OCI-LY3 (cell line): ENCODE measurements at regions not wholly inside any gene's neighbourhood (a gene's known extent, or its start where the extent isn't known, plus 50 kb on each side); places are given as distances from the start of the nearest gene placed in this dataset.
"Not testable (repeated sequence)": the region's sequence is repeated elsewhere in the genome, so short reads cannot be mapped to it uniquely, and the experiment has no call there.

Experiments used
- H2AFZ ChIP-seq: fragments of 200-600, 300-600 bp; shearing (Covaris generic); 2 replicates; pipeline ENCODE4 v1.6.0; 2014; ENCODE audit warnings: antibody characterized with exemption, low read depth, low read length
- H3K27ac ChIP-seq: fragments of 200-600, 300-600 bp; sonication (generic); 2 replicates; pipeline ENCODE4 v1.5.1; 2014; ENCODE audit warnings: mild to moderate bottlenecking, low read length, moderate library complexity, mixed read lengths
- H3K27me3 ChIP-seq: fragments of 200-600, 300-600 bp; sonication (generic); 2 replicates; pipeline ENCODE4 v1.6.1; 2014; ENCODE audit warnings: low read depth, low read length, mixed read lengths
- H3K36me3 ChIP-seq: fragments of 200-600, 300-600 bp; sonication (generic); replicated peaks from 2 replicates; pipeline ENCODE3; 2014; ENCODE audit warnings: low read depth, low read length, mixed read lengths
- H3K4me1 ChIP-seq: fragments of 300-600, 200-600 bp; sonication (generic); 2 replicates; pipeline ENCODE4 v1.6.1; 2014; ENCODE audit warnings: low read length, mixed read lengths
- H3K4me2 ChIP-seq: fragments of 200-600, 300-600 bp; sonication (generic); 2 replicates; pipeline ENCODE4 v1.6.1; 2014; ENCODE audit warnings: low read length, mixed read lengths
- H3K4me3 ChIP-seq: fragments of 300-600, 200-600 bp; sonication (generic); 2 replicates; pipeline ENCODE4 v1.5.1; 2014; ENCODE audit warnings: antibody characterized with exemption, mild to moderate bottlenecking, low read length, moderate library complexity
- H3K79me2 ChIP-seq: fragments of 300-600, 200-600 bp; shearing (Covaris generic); 2 replicates; pipeline ENCODE4 v1.6.1; 2014; ENCODE audit warnings: mild to moderate bottlenecking, low read length, mixed read lengths
- H3K9ac ChIP-seq: fragments of 300-600, 200-600 bp; shearing (Covaris generic); 2 replicates; pipeline ENCODE4 v1.6.0; 2014; ENCODE audit warnings: mild to moderate bottlenecking, low read length, moderate library complexity
- H3K9me3 ChIP-seq: fragments of 200-600, 300-600 bp; shearing (Covaris generic); 2 replicates; pipeline ENCODE4 v1.6.1; 2014; ENCODE audit warnings: low read length, mixed read lengths; ENCODE audit not compliant: insufficient read depth
- H4K20me1 ChIP-seq: fragments of 200-600, 300-600 bp; sonication (generic); 2 replicates; pipeline ENCODE4 v1.6.1; 2016; ENCODE audit warnings: low read length, mixed read lengths; ENCODE audit not compliant: insufficient read depth
- CTCF ChIP-seq: fragments of 200-600, 300-600 bp; sonication (generic); IDR thresholded peaks from 2 replicates; pipeline ENCODE4 v1.5.1; 2014; ENCODE audit warnings: antibody characterized with exemption, low read length, low read depth
- EZH2phosphoT487 ChIP-seq: fragments of 200-600 bp; shearing (Covaris generic); IDR thresholded peaks from 2 replicates; pipeline ENCODE4 v1.6.1; 2018; ENCODE audit warnings: antibody characterized with exemption, mixed run types, low read depth

- H2AFZ ChIP-seq, result no peak overlapping the region
- no peaks in the 10 kb centered on the region for H3K79me2 ChIP-seq
These were observed 523.9 kb upstream of the NRP1 start for GRCh38 chr10:33858326-33858725.

GRCh38 chr10:33853221-33853620, 518.8 kb upstream of the NRP1 start:
- not testable (repeated sequence) for H3K79me2 ChIP-seq, H2AFZ ChIP-seq, H3K9me3 ChIP-seq, H3K4me2 ChIP-seq, H3K27me3 ChIP-seq, H3K9ac ChIP-seq, H3K4me3 ChIP-seq, H3K4me1 ChIP-seq, H4K20me1 ChIP-seq, H3K27ac ChIP-seq, H3K36me3 ChIP-seq

More at GRCh38 chr10:33858326-33858725, 523.9 kb upstream of the NRP1 start:
- H3K4me3 ChIP-seq, result no peak overlapping the region
- TF ChIP-seq EZH2phosphoT487 (no peak), CTCF (no peak)
- H3K4me2 ChIP-seq, result no peak overlapping the region
- H3K9ac ChIP-seq, result no peak overlapping the region
- no peaks in the 10 kb centered on the region for H3K4me1 ChIP-seq
- no peaks in the 10 kb centered on the region for H3K27me3 ChIP-seq
- no peak overlapping the region for H3K27ac ChIP-seq
- no peaks in the 10 kb centered on the region for H4K20me1 ChIP-seq
- H3K9me3 ChIP-seq, result no peaks in the 10 kb centered on the region
- H3K36me3 ChIP-seq, result no peaks in the 10 kb centered on the region

DNA sequence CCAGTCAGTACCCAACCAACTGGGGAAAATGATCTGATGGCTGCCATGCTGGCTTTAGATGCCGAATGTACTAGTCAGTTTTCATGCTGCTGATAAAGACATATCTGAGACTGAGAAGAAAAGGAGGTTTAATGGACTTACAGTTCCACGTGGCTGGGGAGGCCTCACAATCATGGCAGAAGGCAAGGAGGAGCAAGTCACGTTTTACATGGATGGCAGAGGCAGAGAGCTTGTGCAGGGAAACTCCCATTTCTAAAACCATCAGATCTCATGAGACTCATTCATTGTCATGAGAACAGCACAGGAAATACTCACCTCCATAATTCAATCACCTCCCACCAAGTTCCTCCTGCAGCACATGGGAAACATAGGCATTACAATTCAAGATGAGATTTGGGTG, 508.9 kb upstream of the NRP1 start:
- Histone ChIP-seq H3K9ac (no peak overlapping the region), H3K36me3 (no peaks in the 10 kb centered on the region), H3K79me2 (no peaks in the 10 kb centered on the region), H4K20me1 (no peaks in the 10 kb centered on the region), H3K4me3 (no peak overlapping the region), H3K4me1 (no peaks in the 10 kb centered on the region), H3K27me3 (no peaks in the 10 kb centered on the region), H3K4me2 (no peak overlapping the region), H3K27ac (no peak overlapping the region), H3K9me3 (no peaks in the 10 kb centered on the region), H2AFZ (no peak overlapping the region)
- TF ChIP-seq EZH2phosphoT487 (no peak), CTCF (no peak)

GRCh38 chr10:33841678-33842077, 507.2 kb upstream of the NRP1 start:
- Histone ChIP-seq H3K79me2 (no peaks in the 10 kb centered on the region), H3K9ac (no peak overlapping the region), H3K36me3 (no peaks in the 10 kb centered on the region), H3K4me1 (no peaks in the 10 kb centered on the region), H3K4me2 (no peak overlapping the region), H3K4me3 (no peak overlapping the region), H4K20me1 (no peaks in the 10 kb centered on the region), H3K9me3 (no peaks in the 10 kb centered on the region), H3K27ac (no peak overlapping the region), H2AFZ (no peak overlapping the region), H3K27me3 (no peaks in the 10 kb centered on the region)
- TF ChIP-seq EZH2phosphoT487 (no peak), CTCF (no peak)

GRCh38 chr10:33838731-33839130, 504.3 kb upstream of the NRP1 start:
- TF ChIP-seq CTCF (no peak), EZH2phosphoT487 (no peak)
- no peak overlapping the region for H3K9ac ChIP-seq
- H2AFZ ChIP-seq, result no peak overlapping the region
- H3K9me3 ChIP-seq, result no peaks in the 10 kb centered on the region
- no peaks in the 10 kb centered on the region for H4K20me1 ChIP-seq
- no peak overlapping the region for H3K27ac ChIP-seq
- no peaks in the 10 kb centered on the region for H3K27me3 ChIP-seq
- no peaks in the 10 kb centered on the region for H3K4me1 ChIP-seq
- no peak overlapping the region for H3K4me2 ChIP-seq
- no peaks in the 10 kb centered on the region for H3K36me3 ChIP-seq
- H3K79me2 ChIP-seq, result no peaks in the 10 kb centered on the region
- H3K4me3 ChIP-seq, result no peak overlapping the region
